ENCODE measurements at regions not wholly inside any gene's neighbourhood (a gene's known extent, or its start where the extent isn't known, plus 50 kb on each side); places are given as distances from the start of the nearest gene placed in this dataset.
"Not testable (repeated sequence)": the region's sequence is repeated elsewhere in the genome, so short reads cannot be mapped to it uniquely, and the experiment has no call there.

GRCh38 chr14:43326501-43327407 is 1180.3 kb downstream of the FSCB start:
- intact Hi-C loops (cut with micrococcal nuclease; ENCODE audit: unreplicated experiment); H3K4me2 ChIP-seq (ENCODE audit: low read depth, low read length); H2AFZ ChIP-seq (ENCODE audit: low read length); H3K4me1 ChIP-seq (ENCODE audit: insufficient read depth, low read length); H3K36me3 ChIP-seq (replicated peaks in 1 of 2; ENCODE audit: control insufficient read depth in 1 of 2, insufficient read depth in 2 of 2, low read length in 2 of 2); H3K4me3 ChIP-seq (replicated peaks in 1 of 3; ENCODE audit: insufficient read depth in 1 of 3, low read depth in 2 of 3, low read length in 3 of 3); POLR2A ChIA-PET; H3K27me3 ChIP-seq (ENCODE audit: control insufficient read depth in 1 of 2, insufficient read depth in 2 of 2, low read length in 2 of 2); in situ Hi-C loops (cut with HindIII; ENCODE audit: extremely low pct_ligation_motif_present, low pct_unique_long_range_greater_than_20kb); BruUV-seq (replicated peaks); CTCF ChIA-PET (ENCODE audit: low intra/inter-chr PET ratio, low total read pairs); H3K79me2 ChIP-seq (ENCODE audit: insufficient read depth, low read length); H3K9ac ChIP-seq (ENCODE audit: insufficient read depth, low read depth, low read length); FAIRE-seq; H3K27ac ChIP-seq (ENCODE audit: extremely low read length, insufficient read depth, low read length); H4K20me1 ChIP-seq (ENCODE audit: insufficient read depth, low read length); TF ChIP-seq NONO (CRISPR knock-in tag; conservative IDR thresholded peaks at IDR 0.05): not testable (repeated sequence)
- peaks cover 91% of the 10 kb centered on the region for H3K9me3 ChIP-seq (ENCODE audit: low read length)
- DNase-seq (ENCODE audit: low spot score) (peak; percentile 0), ATAC-seq (peak; percentile 60)
- 34% methylated on average over 24 of the region's 24 CpGs for WGBS (ENCODE audit: low lambda C conversion rate)
- TF ChIP-seq PCBP1 (IDR thresholded peaks at IDR 0.05; ENCODE audit: borderline replicate concordance, low read depth, low read length) (0 out of 2 replicates have a peak, but pooled peaks have one; percentile 53), ATM (IDR thresholded peaks at IDR 0.05; ENCODE audit: borderline replicate concordance) (0 out of 2 replicates have a peak, but pooled peaks have one; percentile 59), SRY (CRISPR knock-in tag; IDR thresholded peaks at IDR 0.05) (0 out of 2 replicates have a peak, but pooled peaks have one; percentile 46), PAX8 (CRISPR knock-in tag; IDR thresholded peaks at IDR 0.05; ENCODE audit: borderline replicate concordance) (0 out of 2 replicates have a peak, but pooled peaks have one; percentile 50), DZIP1 (CRISPR knock-in tag; IDR thresholded peaks at IDR 0.05) (0 out of 2 replicates have a peak, but pooled peaks have one; percentile 47), ZBTB46 (CRISPR knock-in tag; IDR thresholded peaks at IDR 0.05; ENCODE audit: borderline replicate concordance) (peak; percentile 50; the same call in 1 of the 2 replicates), ZNF543 (CRISPR knock-in tag; IDR thresholded peaks at IDR 0.05) (0 out of 2 replicates have a peak, but pooled peaks have one; percentile 52), ZNF343 (CRISPR knock-in tag; IDR thresholded peaks at IDR 0.05) (0 out of 2 replicates have a peak, but pooled peaks have one; percentile 54), NONO (IDR thresholded peaks at IDR 0.05) (0 out of 2 replicates have a peak, but pooled peaks have one; percentile 17), ZNF850 (CRISPR knock-in tag; conservative IDR thresholded peaks at IDR 0.05) (peak; percentile 86; the same call in 1 of the 2 replicates), ZNF280B (CRISPR knock-in tag; IDR thresholded peaks at IDR 0.05; ENCODE audit: borderline replicate concordance) (peak; percentile 70), ZFYVE20 (CRISPR knock-in tag; IDR thresholded peaks at IDR 0.05; ENCODE audit: borderline replicate concordance, low read depth) (peak; percentile 18; the same call in 1 of the 2 replicates), CENPT (CRISPR knock-in tag; IDR thresholded peaks at IDR 0.05; ENCODE audit: low read depth) (0 out of 2 replicates have a peak, but pooled peaks have one; percentile 48), HES4 (CRISPR knock-in tag; IDR thresholded peaks at IDR 0.05; ENCODE audit: borderline replicate concordance) (0 out of 2 replicates have a peak, but pooled peaks have one; percentile 19), PLRG1 (conservative IDR thresholded peaks at IDR 0.05) (0 out of 2 replicates have a peak, but pooled peaks have one; percentile 19), ZNF253 (CRISPR knock-in tag; IDR thresholded peaks at IDR 0.05; ENCODE audit: borderline replicate concordance) (0 out of 2 replicates have a peak, but pooled peaks have one; percentile 47)
